HG03521 (cell line): ENCODE measurements at regions not wholly inside any gene's neighbourhood (a gene's known extent, or its start where the extent isn't known, plus 50 kb on each side); places are given as distances from the start of the nearest gene placed in this dataset.

Experiments
- ATAC-seq: cut with Tn5 transposase; IDR thresholded peaks from one replicate; pipeline ENCODE4 v1.9.1; 2021; ENCODE audit warnings: mild to moderate bottlenecking, moderate library complexity; ENCODE audit not compliant: unreplicated experiment

- no peak for ATAC-seq
These were observed 54.4 kb upstream of the ESX1 start for GRCh38 chrX:104309169-104309568.

DNA sequence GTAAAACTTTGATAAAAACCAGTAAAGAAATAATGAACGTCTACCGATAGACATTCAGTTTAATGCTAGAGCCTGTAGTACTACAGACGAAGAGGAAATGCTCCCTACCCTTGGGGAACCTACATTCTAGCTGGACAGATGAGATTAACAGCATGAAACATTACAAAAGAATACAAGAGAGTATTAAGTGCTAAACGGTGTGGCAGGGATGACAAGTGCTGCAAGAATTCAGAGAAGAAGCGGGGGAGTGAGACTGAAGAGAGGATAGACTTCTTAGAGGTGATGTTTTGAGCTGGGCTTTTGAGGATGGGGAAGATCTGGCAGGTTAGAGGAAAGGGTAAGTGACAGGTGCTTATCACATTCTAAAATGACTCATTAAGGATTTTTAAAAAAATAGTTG lies 52.6 kb upstream of the ESX1 start:
- ATAC-seq: no peak

DNA sequence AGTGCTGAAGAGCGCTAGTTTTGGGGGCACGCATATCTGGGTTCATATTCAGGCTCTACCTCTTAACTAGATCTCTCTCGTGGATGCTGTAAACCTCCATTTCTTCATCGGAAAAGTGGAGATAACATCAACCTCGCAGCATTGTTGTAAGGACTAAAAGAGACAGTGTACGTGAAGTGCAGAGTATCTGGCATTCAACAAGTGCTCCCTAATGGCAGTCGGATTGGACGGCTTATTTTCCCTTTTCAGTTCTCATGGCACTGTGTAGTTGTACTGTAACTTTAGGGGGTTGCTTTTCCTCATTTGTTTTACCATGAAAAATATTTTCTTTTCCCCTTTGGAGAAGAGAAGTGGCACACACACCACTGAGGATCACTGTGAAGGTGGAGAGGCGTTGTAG lies 51.4 kb upstream of the ESX1 start:
- no peak for ATAC-seq
